Activated naive CD4-positive, alpha-beta T cell treated with anti-CD3 and anti-CD28 coated beads, Interleukin-2, amount 50 U/mL, for 72 hours (primary cell): ENCODE measurements at regions not wholly inside any gene's neighbourhood (a gene's known extent, or its start where the extent isn't known, plus 50 kb on each side); places are given as distances from the start of the nearest gene placed in this dataset.

ENCODE experiments used
- ATAC-seq, 2 donors: fragments of 150-1000 bp; cut with Tn5 transposase; 2 replicates each; pipeline ENCODE4 v1.10.0; 2021; ENCODE audit warnings: mild to moderate bottlenecking in 2 of 2, moderate library complexity in 2 of 2
- DNase-seq, 2 donors: peaks; one replicate each; pipeline ENCODE4 v3.0.0; 2021 to 2022; ENCODE audit warnings: low spot score in 2 of 2
- H3K27ac Mint-ChIP-seq, 2 donors: one replicate each; pipeline ENCODE4 v1.8.0; 2022; ENCODE audit warnings: mild to moderate bottlenecking in 2 of 2, mixed read lengths in 2 of 2
- H3K36me3 Mint-ChIP-seq, 2 donors: one replicate each; pipeline ENCODE4 v1.8.0; 2022; ENCODE audit warnings: mixed read lengths in 2 of 2
- H3K9me3 Mint-ChIP-seq, 2 donors: one replicate each; pipeline ENCODE4 v1.8.0; 2022; ENCODE audit warnings: mixed read lengths in 2 of 2

- Mint-ChIP-seq H3K27ac (no peak overlapping the region), H3K36me3 (peaks cover 5 to 14% of the 10 kb centered on the region in 2 donors), H3K9me3 (peaks cover 22 to 25% of the 10 kb centered on the region in 2 donors)
- ATAC-seq (no peak), DNase-seq (no peak)
Measured at GRCh38 chr13:68176475-68176874, 946.3 kb upstream of the PCDH9 start.

DNA sequence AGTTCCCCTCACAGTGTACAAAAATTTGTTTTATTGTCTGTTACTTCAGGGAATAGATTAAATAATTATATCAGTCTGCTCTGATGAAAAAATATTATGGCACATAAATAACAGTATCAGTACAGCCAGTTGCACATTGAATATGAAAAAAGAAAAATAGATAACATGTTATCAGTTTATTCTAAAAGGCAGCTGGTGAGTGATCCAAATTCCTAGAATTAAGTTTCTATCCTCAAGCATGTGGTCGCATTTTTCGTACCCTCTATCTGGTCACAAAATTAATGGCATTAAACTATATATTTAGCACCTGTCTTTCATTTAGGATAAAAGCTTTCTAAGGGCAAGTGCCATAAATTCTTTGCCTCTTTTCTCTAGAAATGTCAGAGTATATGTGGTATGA, 944.8 kb upstream of the PCDH9 start:
- ATAC-seq (no peak), DNase-seq (no peak)
- Mint-ChIP-seq H3K36me3 (peaks cover 6 to 15% of the 10 kb centered on the region in 2 donors), H3K27ac (no peak overlapping the region), H3K9me3 (peaks cover 15 to 17% of the 10 kb centered on the region in 2 donors)

DNA sequence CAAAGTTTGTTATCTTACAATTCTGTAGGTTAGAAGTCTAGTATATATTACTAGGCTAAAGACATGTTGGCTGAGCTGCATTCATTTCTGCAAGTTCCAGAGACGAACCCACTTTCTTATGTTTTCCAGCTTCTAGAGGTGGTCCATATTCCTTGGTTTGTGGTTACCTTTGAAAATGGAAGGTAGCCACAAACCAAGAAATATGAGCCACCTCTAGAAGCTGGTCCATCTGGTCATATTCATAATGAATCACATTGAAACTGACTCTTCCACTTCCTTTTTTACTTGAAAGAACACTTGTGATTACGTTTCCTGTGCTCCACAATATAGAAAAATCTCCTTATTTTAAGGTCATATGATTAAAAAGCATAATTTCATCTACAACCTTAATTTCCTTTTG, 943.0 kb upstream of the PCDH9 start:
- H3K27ac Mint-ChIP-seq = no peak overlapping the region
- no peak for ATAC-seq
- peaks cover 15 to 17% of the 10 kb centered on the region in 2 donors for H3K9me3 Mint-ChIP-seq
- no peak for DNase-seq
- H3K36me3 Mint-ChIP-seq = peaks cover 6 to 12% of the 10 kb centered on the region in 2 donors

GRCh38 chr13:68170961-68171360, 940.8 kb upstream of the PCDH9 start:
- DNase-seq (no peak), ATAC-seq (no peak)
- Mint-ChIP-seq H3K36me3 (peaks cover 6 to 7% of the 10 kb centered on the region in 2 donors), H3K27ac (no peak overlapping the region), H3K9me3 (peaks cover 12 to 14% of the 10 kb centered on the region in 2 donors)

GRCh38 chr13:68168448-68168847, 938.3 kb upstream of the PCDH9 start:
- Mint-ChIP-seq H3K27ac (no peak overlapping the region), H3K9me3 (peaks cover 12 to 13% of the 10 kb centered on the region in 2 donors)
- DNase-seq = no peak

GRCh38 chr13:68160466-68160865, 930.3 kb upstream of the PCDH9 start:
- no peak for DNase-seq
- H3K9me3 Mint-ChIP-seq = peaks cover 8 to 19% of the 10 kb centered on the region in 2 donors
- ATAC-seq = no peak
- H3K27ac Mint-ChIP-seq = no peak overlapping the region
- no peaks in the 10 kb centered on the region for H3K36me3 Mint-ChIP-seq

More at GRCh38 chr13:68168448-68168847, 938.3 kb upstream of the PCDH9 start:
- ATAC-seq = no peak
- peaks cover 6 to 7% of the 10 kb centered on the region in 2 donors for H3K36me3 Mint-ChIP-seq

- DNase-seq (no peak), ATAC-seq (no peak)
- H3K27ac Mint-ChIP-seq = no peak overlapping the region
- peaks cover 12 to 18% of the 10 kb centered on the region in 2 donors for H3K9me3 Mint-ChIP-seq
- H3K36me3 Mint-ChIP-seq = no peaks in the 10 kb centered on the region
Measured at GRCh38 chr13:68152414-68152813, 922.3 kb upstream of the PCDH9 start.

GRCh38 chr13:68145852-68146251, 915.7 kb upstream of the PCDH9 start:
- H3K36me3 Mint-ChIP-seq = no peaks in the 10 kb centered on the region
- ATAC-seq = no peak
- no peak for DNase-seq
- peaks cover 7 to 16% of the 10 kb centered on the region in 2 donors for H3K9me3 Mint-ChIP-seq
- no peak overlapping the region for H3K27ac Mint-ChIP-seq

DNA sequence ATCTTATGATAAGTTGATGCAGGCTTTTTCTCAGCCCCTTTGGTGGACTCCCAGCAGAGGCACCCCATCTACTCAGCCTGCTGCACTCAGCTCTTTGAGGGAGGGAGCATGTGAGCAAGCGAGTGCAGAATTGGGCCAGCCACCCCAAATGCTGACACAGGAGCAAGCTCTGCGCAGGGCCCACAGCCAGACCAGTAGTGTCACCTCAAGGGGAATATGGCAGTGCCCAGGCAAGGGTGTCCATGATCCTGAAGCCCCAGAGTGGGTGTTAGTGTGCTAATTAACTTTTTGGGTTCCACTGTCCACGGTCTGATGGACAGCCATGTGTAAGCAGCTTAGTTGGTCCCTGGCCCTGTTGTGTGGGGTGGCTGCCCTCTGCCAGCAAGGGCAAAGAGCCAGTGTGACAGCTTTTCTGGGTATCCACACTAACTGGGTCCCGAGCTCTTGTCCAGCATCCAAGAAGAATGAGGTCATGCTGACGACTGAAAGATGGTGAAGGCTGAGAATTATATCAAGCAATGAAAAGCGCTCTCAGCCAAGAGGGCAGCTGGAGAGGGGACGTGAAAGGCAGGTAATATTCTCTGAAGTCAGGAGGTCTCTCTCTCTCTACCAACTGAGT, 898.3 kb upstream of the PCDH9 start:
- H3K27ac Mint-ChIP-seq = no peak overlapping the region
- H3K9me3 Mint-ChIP-seq = peaks cover 10 to 13% of the 10 kb centered on the region in 2 donors

DNA sequence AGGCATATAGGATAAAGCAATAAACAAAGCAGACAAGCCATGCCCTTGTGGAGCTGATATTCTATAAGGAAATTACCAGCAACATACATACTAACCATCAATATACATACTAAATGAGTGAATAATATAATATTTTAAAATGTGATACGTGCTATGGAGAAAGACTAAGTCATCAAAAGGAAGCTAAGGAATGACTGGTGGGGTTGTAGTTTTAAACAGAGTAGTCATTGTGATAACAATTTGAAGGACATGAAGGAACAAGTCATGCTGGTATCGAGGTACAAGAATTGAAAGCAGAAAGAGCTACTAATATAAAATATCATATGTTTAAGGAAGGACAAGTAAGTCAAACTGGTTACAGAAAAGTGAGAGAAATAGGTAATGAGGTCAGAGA, 894.9 kb upstream of the PCDH9 start:
- peaks cover 4% of the 10 kb centered on the region in 2 donors for H3K9me3 Mint-ChIP-seq
- no peaks in the 10 kb centered on the region for H3K36me3 Mint-ChIP-seq
- no peak for DNase-seq
- no peak for ATAC-seq
- no peak overlapping the region for H3K27ac Mint-ChIP-seq

More for the DNA sequence above, 898.3 kb upstream of the PCDH9 start:
- no peaks in the 10 kb centered on the region for H3K36me3 Mint-ChIP-seq
- ATAC-seq (no peak), DNase-seq (no peak)

DNA sequence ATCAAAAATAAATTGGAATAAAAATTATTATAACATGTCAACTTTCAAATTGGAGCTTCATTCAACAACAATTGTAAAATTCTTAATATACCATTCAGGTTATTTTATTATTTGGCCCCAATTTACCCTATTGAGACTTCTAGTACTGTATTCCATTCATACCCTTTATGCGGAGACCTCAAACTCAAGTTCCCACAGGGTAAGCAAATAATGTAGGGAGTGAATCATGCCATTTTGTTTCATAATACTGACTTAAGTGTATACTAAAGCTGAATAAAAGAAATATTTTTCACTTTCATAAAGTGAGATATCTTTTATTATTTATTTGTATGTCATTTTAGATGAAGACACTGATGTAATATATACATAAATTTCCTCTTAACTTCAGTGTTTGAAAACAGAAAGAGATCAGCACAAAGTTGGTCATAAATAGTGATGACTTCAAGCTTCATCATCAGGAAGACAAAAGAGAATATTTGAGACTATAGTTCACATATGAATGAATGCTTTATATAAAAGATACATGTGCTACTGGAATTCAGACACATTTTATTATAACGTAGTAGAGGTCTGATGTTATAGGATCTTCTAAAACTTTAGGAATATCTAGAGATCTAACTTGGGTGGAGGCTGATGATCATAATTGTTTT, 894.4 kb upstream of the PCDH9 start:
- Mint-ChIP-seq H3K9me3 (peaks cover 4% of the 10 kb centered on the region in 2 donors), H3K36me3 (no peaks in the 10 kb centered on the region), H3K27ac (no peak overlapping the region)
- DNase-seq (no peak), ATAC-seq (no peak)

DNA sequence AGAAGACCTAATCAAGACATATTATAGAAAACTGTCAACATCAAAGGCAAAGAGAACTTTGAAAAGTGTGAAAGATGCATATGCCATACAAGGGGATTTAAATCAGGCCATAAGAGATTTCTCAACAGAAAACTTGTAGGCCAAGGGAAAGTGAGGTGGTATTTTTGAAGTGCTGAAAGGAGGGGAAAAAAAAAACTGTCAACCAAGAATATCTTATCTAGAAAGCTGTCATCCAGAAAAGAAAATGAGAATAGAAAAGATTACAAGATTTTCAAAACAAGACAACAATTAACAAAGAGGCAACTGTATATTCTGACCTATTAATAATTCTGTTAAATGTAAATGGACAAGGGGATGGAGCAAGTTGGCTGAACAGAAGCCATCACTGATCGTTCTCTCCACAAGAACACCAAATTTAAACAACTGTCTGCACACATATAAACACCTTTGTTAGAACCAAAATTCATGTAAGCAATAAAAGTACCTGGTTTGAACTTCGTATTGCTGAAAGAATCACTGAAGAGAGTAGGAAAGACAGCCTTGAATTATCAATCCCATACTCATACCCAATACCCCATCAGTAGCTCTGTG, 880.1 kb upstream of the PCDH9 start:
- no peak overlapping the region for H3K27ac Mint-ChIP-seq
- H3K36me3 Mint-ChIP-seq = no peaks in the 10 kb centered on the region
- ATAC-seq (no peak), DNase-seq (no peak)
- H3K9me3 Mint-ChIP-seq = peaks cover 24 to 30% of the 10 kb centered on the region in 2 donors

DNA sequence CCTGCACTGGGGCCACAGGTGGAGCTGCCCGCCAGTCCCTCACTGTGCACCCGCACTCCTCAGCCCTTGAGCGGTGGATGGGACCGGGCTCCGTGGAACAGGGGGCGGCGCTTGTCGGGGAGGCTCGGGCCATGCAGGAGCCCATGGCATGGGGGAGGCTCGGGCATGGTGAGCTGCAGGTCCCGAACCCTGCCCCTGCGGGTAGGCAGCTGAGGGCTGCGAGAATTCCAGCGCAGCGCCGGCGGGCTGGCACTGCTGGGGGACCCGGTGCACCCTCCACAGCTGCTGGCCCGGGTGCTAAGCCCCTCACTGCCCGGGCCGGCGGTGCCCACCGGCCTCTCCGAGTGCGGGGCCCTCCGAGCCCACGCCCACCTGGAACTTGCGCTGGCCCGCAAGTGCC, 877.5 kb upstream of the PCDH9 start:
- DNase-seq (no peak), ATAC-seq (no peak)
- Mint-ChIP-seq H3K36me3 (no peaks in the 10 kb centered on the region), H3K27ac (no peak overlapping the region), H3K9me3 (peaks cover 29 to 36% of the 10 kb centered on the region in 2 donors)

- H3K27ac Mint-ChIP-seq = no peak overlapping the region
- no peaks in the 10 kb centered on the region for H3K36me3 Mint-ChIP-seq
- H3K9me3 Mint-ChIP-seq = peaks cover 18 to 30% of the 10 kb centered on the region in 2 donors
- ATAC-seq (no peak), DNase-seq (no peak)
Measured at GRCh38 chr13:68099631-68100030, 869.5 kb upstream of the PCDH9 start.

DNA sequence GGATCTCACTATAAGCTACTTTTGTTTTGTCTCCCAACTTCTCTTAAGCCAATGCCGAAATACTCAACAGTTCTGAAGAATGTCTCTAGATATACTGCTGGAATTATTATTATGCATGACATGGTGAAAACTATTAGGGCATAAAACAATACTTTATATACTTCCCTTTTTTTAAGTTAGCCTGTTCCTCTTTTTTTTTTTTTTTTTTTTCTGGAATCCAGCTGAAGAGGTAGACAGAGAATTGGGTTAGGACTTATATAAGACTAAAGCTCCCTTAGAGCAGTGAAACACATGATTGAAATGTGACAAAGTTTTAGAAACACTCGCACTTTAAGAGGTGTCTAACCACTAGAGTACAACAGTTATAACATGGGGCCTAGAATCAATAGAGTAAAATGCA, 850.9 kb upstream of the PCDH9 start:
- H3K9me3 Mint-ChIP-seq = peaks cover 0 to 11% of the 10 kb centered on the region in 2 donors
- no peak for ATAC-seq
- no peak overlapping the region for H3K27ac Mint-ChIP-seq
- no peaks in the 10 kb centered on the region for H3K36me3 Mint-ChIP-seq
- DNase-seq = no peak

DNA sequence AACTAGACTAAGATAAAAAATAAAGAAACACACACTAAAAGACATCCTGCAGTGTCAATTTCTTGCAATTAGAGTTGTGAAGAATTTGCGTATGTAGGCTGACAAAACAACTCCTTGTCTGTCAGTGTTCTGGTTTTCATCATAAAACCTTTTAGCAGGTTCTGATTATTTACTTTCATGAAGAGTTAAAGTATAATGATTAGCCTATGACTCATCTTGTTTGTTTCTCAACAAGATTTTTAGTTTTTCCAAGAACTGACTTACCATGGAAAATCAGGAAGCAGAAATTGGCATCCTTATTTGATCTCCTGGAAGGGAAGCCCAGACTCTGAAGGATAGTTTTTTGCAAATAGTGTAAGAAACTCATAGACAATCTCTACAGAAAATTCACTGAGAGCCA, 848.7 kb upstream of the PCDH9 start:
- peaks cover 0 to 14% of the 10 kb centered on the region in 2 donors for H3K9me3 Mint-ChIP-seq
- no peak overlapping the region for H3K27ac Mint-ChIP-seq
- H3K36me3 Mint-ChIP-seq = no peaks in the 10 kb centered on the region
- no peak for DNase-seq
- ATAC-seq = no peak

DNA sequence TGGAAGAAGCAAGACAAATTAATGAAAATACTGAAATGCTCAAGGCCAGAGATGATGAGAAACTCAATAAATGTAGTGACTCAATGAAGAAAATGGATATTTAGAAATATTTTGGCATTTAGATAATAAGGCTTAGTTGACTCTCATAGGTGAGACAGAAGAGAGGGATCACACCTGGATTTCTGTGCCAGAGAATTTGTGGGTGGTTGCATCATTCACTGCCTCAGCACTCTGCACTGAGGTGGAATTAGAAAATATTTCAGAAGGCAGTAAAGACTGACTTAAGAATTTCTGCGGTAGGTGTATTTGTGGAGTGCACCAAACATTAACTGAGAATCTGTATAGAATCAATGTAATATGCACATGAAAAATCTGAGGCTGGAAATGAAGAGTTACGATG, 848.3 kb upstream of the PCDH9 start:
- Mint-ChIP-seq H3K9me3 (peaks cover 0 to 14% of the 10 kb centered on the region in 2 donors), H3K27ac (no peak overlapping the region), H3K36me3 (no peaks in the 10 kb centered on the region)
- ATAC-seq = no peak
- DNase-seq = no peak

- Mint-ChIP-seq H3K27ac (no peak overlapping the region), H3K36me3 (no peaks in the 10 kb centered on the region), H3K9me3 (peaks cover 0 to 18% of the 10 kb centered on the region in 2 donors)
- ATAC-seq = no peak
- DNase-seq = no peak
Measured at GRCh38 chr13:68076046-68076445, 845.9 kb upstream of the PCDH9 start.
